DND-41 (cell line): ENCODE measurements at regions not wholly inside any gene's neighbourhood (a gene's known extent, or its start where the extent isn't known, plus 50 kb on each side); places are given as distances from the start of the nearest gene placed in this dataset.

Experiments used
- ATAC-seq: fragments of 200-7000 bp; cut with Tn5 transposase; 3 replicates; pipeline ENCODE4 v1.9.1; 2021; ENCODE audit warnings: low read depth; ENCODE audit not compliant: insufficient read depth
- DNase-seq: peaks from one replicate; pipeline ENCODE4 v3.0.0-alpha.2; 2020
- H2AFZ ChIP-seq: 2 replicates; pipeline ENCODE4 v1.6.0; 2012; ENCODE audit warnings: low read depth, low read length
- H3K27ac ChIP-seq: 2 replicates; pipeline ENCODE4 v1.5.1; 2012; ENCODE audit warnings: low read length, inconsistent platforms
- H3K27me3 ChIP-seq: fragments of 200-600 bp; sonication (generic); 2 replicates; pipeline ENCODE4 v1.6.0; 2012; ENCODE audit warnings: low read length, mild to moderate bottlenecking, inconsistent platforms; ENCODE audit not compliant: insufficient read depth, poor library complexity
- H3K36me3 ChIP-seq: 2 replicates; pipeline ENCODE4 v1.5.1; 2012; ENCODE audit warnings: low read length, inconsistent platforms; ENCODE audit not compliant: insufficient read depth
- H3K4me1 ChIP-seq: 2 replicates; pipeline ENCODE4 v1.5.1; 2012; ENCODE audit warnings: mild to moderate bottlenecking, low read length; ENCODE audit not compliant: insufficient read depth
- H3K4me2 ChIP-seq: 2 replicates; pipeline ENCODE4 v1.6.0; 2012; ENCODE audit warnings: mild to moderate bottlenecking, moderate library complexity, low read length, inconsistent platforms; ENCODE audit not compliant: insufficient read depth
- H3K4me3 ChIP-seq, 2 experiments: fragments of 200-600 bp in 1 of 2; shearing (Covaris generic) in 1 of 2; 2 replicates each; pipeline ENCODE4 v1.5.1; 2012 to 2016; ENCODE audit warnings: inconsistent platforms in 2 of 2, low read length in 2 of 2, mild to moderate bottlenecking in 2 of 2, low read depth in 1 of 2, moderate library complexity in 1 of 2
- H3K79me2 ChIP-seq: 2 replicates; pipeline ENCODE4 v1.6.0; 2012; ENCODE audit warnings: low read length, inconsistent platforms; ENCODE audit not compliant: insufficient read depth
- H3K9ac ChIP-seq: 2 replicates; pipeline ENCODE4 v1.6.0; 2012; ENCODE audit warnings: low read depth, mild to moderate bottlenecking, inconsistent platforms, low read length, moderate library complexity
- H3K9me3 ChIP-seq: 2 replicates; pipeline ENCODE4 v1.5.1; 2012; ENCODE audit warnings: low read length, moderate library complexity, mild to moderate bottlenecking, inconsistent platforms; ENCODE audit not compliant: insufficient read depth, severe bottlenecking
- H4K20me1 ChIP-seq: 2 replicates; pipeline ENCODE4 v1.6.0; 2012; ENCODE audit warnings: low read length; ENCODE audit not compliant: insufficient read depth
- EZH2 ChIP-seq: IDR thresholded peaks from 3 replicates; pipeline ENCODE4 v1.6.1; 2012; ENCODE audit warnings: borderline replicate concordance, low read depth, mild to moderate bottlenecking, moderate library complexity, low read length, inconsistent platforms; ENCODE audit not compliant: severe bottlenecking
- TF ChIP-seq, protein P1 (sequence below): IDR thresholded peaks from 2 replicates; pipeline ENCODE4 v1.5.1; 2012; ENCODE audit warnings: borderline replicate concordance, low read length, moderate library complexity, mild to moderate bottlenecking; ENCODE audit not compliant: poor library complexity, severe bottlenecking; ENCODE audit errors: extremely low read depth

- DNase-seq (no peak), ATAC-seq (no peak)
- H3K27me3 ChIP-seq, result peaks cover 4% of the 10 kb centered on the region
- no peak overlapping the region for H3K4me2 ChIP-seq
- H3K79me2 ChIP-seq, result no peaks in the 10 kb centered on the region
- no peak overlapping the region for H3K27ac ChIP-seq
- no peak overlapping the region for H3K9ac ChIP-seq
- peaks cover 20% of the 10 kb centered on the region for H3K4me1 ChIP-seq
- peaks cover 2% of the 10 kb centered on the region; the same call in 1 of the 2 replicates for H4K20me1 ChIP-seq
- H3K9me3 ChIP-seq, result no peaks in the 10 kb centered on the region
- no peak overlapping the region for H3K4me3 ChIP-seq
- no peak for TF ChIP-seq EZH2
- TF ChIP-seq, protein P1, sequence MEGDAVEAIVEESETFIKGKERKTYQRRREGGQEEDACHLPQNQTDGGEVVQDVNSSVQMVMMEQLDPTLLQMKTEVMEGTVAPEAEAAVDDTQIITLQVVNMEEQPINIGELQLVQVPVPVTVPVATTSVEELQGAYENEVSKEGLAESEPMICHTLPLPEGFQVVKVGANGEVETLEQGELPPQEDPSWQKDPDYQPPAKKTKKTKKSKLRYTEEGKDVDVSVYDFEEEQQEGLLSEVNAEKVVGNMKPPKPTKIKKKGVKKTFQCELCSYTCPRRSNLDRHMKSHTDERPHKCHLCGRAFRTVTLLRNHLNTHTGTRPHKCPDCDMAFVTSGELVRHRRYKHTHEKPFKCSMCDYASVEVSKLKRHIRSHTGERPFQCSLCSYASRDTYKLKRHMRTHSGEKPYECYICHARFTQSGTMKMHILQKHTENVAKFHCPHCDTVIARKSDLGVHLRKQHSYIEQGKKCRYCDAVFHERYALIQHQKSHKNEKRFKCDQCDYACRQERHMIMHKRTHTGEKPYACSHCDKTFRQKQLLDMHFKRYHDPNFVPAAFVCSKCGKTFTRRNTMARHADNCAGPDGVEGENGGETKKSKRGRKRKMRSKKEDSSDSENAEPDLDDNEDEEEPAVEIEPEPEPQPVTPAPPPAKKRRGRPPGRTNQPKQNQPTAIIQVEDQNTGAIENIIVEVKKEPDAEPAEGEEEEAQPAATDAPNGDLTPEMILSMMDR, result no peak
- H3K36me3 ChIP-seq, result no peaks in the 10 kb centered on the region
- no peak overlapping the region for H2AFZ ChIP-seq
Measured at GRCh38 chr3:72102112-72102616, 317.2 kb upstream of the PROK2 start.

DNA sequence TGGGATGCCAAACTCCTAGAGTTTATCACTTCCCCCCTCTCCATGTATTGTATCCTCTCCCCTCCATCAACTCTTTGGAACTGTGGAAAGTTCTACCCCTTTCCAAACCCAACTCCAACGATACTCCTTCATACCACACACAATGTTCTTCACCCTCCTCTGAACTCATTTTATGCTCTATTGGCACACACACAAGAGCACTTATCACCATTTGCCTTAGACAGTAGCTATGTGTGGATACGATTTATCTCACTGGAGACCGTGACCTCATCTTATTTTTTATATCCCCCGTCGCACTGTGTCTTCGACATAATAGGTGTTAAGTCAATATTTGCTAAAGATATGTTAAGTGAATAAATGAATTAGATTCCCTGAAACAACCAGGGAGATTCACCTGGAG lies 316.5 kb upstream of the PROK2 start:
- TF ChIP-seq, protein P1, result no peak
- no peak for TF ChIP-seq EZH2
- H3K27ac ChIP-seq, result no peak overlapping the region
- ATAC-seq, result no peak
- no peaks in the 10 kb centered on the region for H3K9me3 ChIP-seq
- H3K79me2 ChIP-seq, result no peaks in the 10 kb centered on the region
- H3K4me2 ChIP-seq, result peak overlapping the region; percentile 63; the same call in 1 of the 2 replicates
- no peak overlapping the region for H2AFZ ChIP-seq
- H3K4me1 ChIP-seq, result peaks cover 20% of the 10 kb centered on the region
- H4K20me1 ChIP-seq, result peaks cover 2% of the 10 kb centered on the region; the same call in 1 of the 2 replicates
- H3K9ac ChIP-seq, result no peak overlapping the region
- H3K36me3 ChIP-seq, result no peaks in the 10 kb centered on the region
- peaks cover 4% of the 10 kb centered on the region for H3K27me3 ChIP-seq
- no peak for DNase-seq
- no peak overlapping the region for H3K4me3 ChIP-seq

DNA sequence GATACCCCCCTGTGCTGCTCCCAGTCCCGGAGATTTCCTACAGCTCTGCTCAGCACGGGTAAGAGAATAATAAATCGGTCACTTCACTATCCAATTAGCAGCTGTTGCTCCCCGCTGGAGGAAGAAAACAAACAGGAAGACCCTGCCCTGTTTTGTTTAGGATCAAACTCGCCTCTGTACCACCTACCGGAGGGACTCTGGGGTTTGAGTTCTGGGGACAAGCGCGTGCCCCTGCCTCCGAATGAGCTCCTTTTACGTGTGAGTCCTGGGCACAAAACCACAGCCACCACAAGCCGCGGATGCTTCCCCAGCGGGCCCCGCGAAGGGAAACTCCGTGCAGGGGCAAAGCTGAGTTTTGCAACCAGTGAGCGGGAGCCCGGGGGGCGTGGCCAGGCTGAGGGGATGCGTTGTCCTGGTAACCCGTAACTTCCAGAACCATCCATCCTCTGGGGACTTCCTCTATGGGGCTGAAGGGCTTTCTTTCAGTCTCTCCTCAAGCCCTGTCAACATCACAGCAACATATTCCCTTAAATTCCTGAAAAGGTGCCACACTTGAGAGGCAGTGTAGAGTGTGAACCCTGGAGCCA lies 315.7 kb upstream of the PROK2 start:
- Histone ChIP-seq H2AFZ (peak overlapping the region; percentile 53; the same call in 1 of the 2 replicates), H4K20me1 (peaks cover 2% of the 10 kb centered on the region; the same call in 1 of the 2 replicates), H3K4me1 (peaks cover 20% of the 10 kb centered on the region), H3K9me3 (no peaks in the 10 kb centered on the region), H3K79me2 (no peaks in the 10 kb centered on the region), H3K9ac (peak overlapping the region; percentile 11; the same call in 1 of the 2 replicates), H3K4me3 (peak overlapping the region in 1 of 2 experiments; percentile 48; a peak in 2 of 4 replicates), H3K27ac (0 out of 2 replicates have a peak overlapping the region, but pooled peaks have one; percentile 12), H3K27me3 (peaks cover 4% of the 10 kb centered on the region), H3K4me2 (peak overlapping the region; percentile 63), H3K36me3 (no peaks in the 10 kb centered on the region)
- TF ChIP-seq, protein P1, result no peak
- no peak for TF ChIP-seq EZH2
- DNase-seq (peak; percentile 90), ATAC-seq (peak; percentile 92)
